Epidermal melanocyte (primary cell): ENCODE measurements at regions not wholly inside any gene's neighbourhood (a gene's known extent, or its start where the extent isn't known, plus 50 kb on each side); places are given as distances from the start of the nearest gene placed in this dataset.

Experiments used
- DNase-seq: peaks from one replicate; pipeline ENCODE4 v3.0.0; 2011; ENCODE audit warnings: low spot score; ENCODE audit not compliant: insufficient read length

GRCh38 chr17:77908501-77908900 is 50.0 kb upstream of the TNRC6C start:
- DNase-seq = no peak
